Parathyroid adenoma (tissue), 2 donors: ENCODE measurements at regions not wholly inside any gene's neighbourhood (a gene's known extent, or its start where the extent isn't known, plus 50 kb on each side); places are given as distances from the start of the nearest gene placed in this dataset.

Experiments used
- H2AFZ ChIP-seq: fragments of 300-600 bp; sonication (generic); one replicate; pipeline ENCODE4 v1.7.0; 2017; ENCODE audit warnings: antibody characterized with exemption, mild to moderate bottlenecking
- H3K27ac ChIP-seq: fragments of 300-600 bp; sonication (generic); one replicate; pipeline ENCODE4 v1.7.0; 2017
- H3K27me3 ChIP-seq: fragments of 300-600 bp; sonication (generic); one replicate; pipeline ENCODE4 v1.7.0; 2017; ENCODE audit warnings: low read length; ENCODE audit not compliant: control insufficient read depth, insufficient read depth
- H3K36me3 ChIP-seq: fragments of 300-600 bp; sonication (generic); one replicate; pipeline ENCODE4 v1.7.0; 2017; ENCODE audit warnings: low read length; ENCODE audit not compliant: control insufficient read depth, insufficient read depth
- H3K4me1 ChIP-seq: fragments of 300-600 bp; sonication (generic); one replicate; pipeline ENCODE4 v1.7.0; 2017; ENCODE audit warnings: control low read depth
- H3K4me2 ChIP-seq: fragments of 300-600 bp; sonication (generic); one replicate; pipeline ENCODE4 v1.7.0; 2017; ENCODE audit warnings: low read length
- H3K4me3 ChIP-seq: fragments of 300-600 bp; sonication (generic); one replicate; pipeline ENCODE4 v1.7.0; 2017; ENCODE audit warnings: low read depth, low read length
- H3K79me2 ChIP-seq: fragments of 300-600 bp; sonication (generic); one replicate; pipeline ENCODE4 v1.7.0; 2017; ENCODE audit warnings: control low read depth
- H3K9ac ChIP-seq: fragments of 300-600 bp; sonication (generic); one replicate; pipeline ENCODE4 v1.7.0; 2017; ENCODE audit warnings: mild to moderate bottlenecking
- H3K9me3 ChIP-seq: fragments of 300-600 bp; sonication (generic); one replicate; pipeline ENCODE4 v1.7.0; 2017; ENCODE audit warnings: low read length; ENCODE audit not compliant: control insufficient read depth
- CTCF ChIP-seq: fragments of 300-600 bp; sonication (generic); IDR thresholded peaks from one replicate; pipeline ENCODE4 v1.7.0; 2017; ENCODE audit warnings: antibody characterized with exemption, mild to moderate bottlenecking
- donor health status: primary hyperparathyroidism.

- Histone ChIP-seq H3K27me3 (no peaks in the 10 kb centered on the region), H3K9me3 (no peaks in the 10 kb centered on the region), H3K4me3 (no peak overlapping the region), H3K4me2 (no peak overlapping the region), H3K4me1 (no peaks in the 10 kb centered on the region), H3K27ac (no peak overlapping the region), H3K9ac (no peak overlapping the region), H3K36me3 (no peaks in the 10 kb centered on the region), H2AFZ (no peak overlapping the region), H3K79me2 (no peaks in the 10 kb centered on the region)
- no peak for TF ChIP-seq CTCF
Measured at GRCh38 chr4:58453956-58454355, 1343.8 kb upstream of the IGFBP7 start.

DNA sequence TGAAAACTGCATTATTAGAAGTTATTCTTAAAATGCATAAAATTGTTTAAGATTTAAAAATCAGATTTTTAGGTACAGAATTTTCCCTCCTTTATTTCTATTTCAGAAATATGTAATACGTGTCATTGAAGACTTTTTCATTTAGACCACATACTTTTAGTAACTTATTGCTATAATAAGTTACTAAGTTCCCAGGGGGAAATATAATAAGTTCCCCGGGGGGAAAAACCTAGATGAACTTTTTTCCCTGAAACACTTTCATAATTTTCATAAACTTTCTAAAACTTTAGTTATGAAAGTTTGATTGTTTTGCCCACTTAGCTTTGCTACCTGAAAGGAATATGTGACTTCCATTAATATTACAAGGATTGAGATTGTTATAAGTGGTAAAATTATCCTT, 1341.5 kb upstream of the IGFBP7 start:
- Histone ChIP-seq H3K36me3 (no peaks in the 10 kb centered on the region), H3K4me3 (no peak overlapping the region), H3K4me2 (no peak overlapping the region), H3K27me3 (no peaks in the 10 kb centered on the region), H3K9me3 (no peaks in the 10 kb centered on the region), H2AFZ (no peak overlapping the region), H3K4me1 (no peaks in the 10 kb centered on the region), H3K27ac (no peak overlapping the region), H3K9ac (no peak overlapping the region), H3K79me2 (no peaks in the 10 kb centered on the region)
- TF ChIP-seq CTCF: no peak

- no peak overlapping the region for H2AFZ ChIP-seq
- H3K27ac ChIP-seq: no peak overlapping the region
- no peaks in the 10 kb centered on the region for H3K79me2 ChIP-seq
- H3K9ac ChIP-seq: no peak overlapping the region
- H3K36me3 ChIP-seq: no peaks in the 10 kb centered on the region
- no peaks in the 10 kb centered on the region for H3K27me3 ChIP-seq
- no peak overlapping the region for H3K4me3 ChIP-seq
- no peaks in the 10 kb centered on the region for H3K9me3 ChIP-seq
- TF ChIP-seq CTCF: no peak
- no peak overlapping the region for H3K4me2 ChIP-seq
- no peaks in the 10 kb centered on the region for H3K4me1 ChIP-seq
Measured at GRCh38 chr4:58435871-58436270, 1325.7 kb upstream of the IGFBP7 start.

DNA sequence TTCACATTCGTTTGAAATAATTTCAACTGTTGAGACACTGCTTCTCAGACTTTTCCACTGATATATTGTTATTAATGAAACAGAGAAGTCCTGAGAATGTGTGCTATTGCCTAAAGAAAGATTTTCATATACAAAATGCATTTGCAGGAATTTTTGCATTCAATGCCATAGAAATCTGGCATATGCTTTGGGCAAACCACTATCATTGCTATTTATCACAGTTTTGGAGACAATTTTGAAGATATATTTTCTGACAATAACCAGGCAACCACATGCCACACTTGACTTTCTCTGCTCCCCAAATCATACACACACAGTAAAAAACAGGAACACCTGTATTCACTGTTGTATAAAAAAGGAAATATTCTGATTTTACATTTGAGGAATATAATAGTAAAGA, 1303.7 kb upstream of the IGFBP7 start:
- Histone ChIP-seq H3K4me1 (no peaks in the 10 kb centered on the region), H3K9me3 (no peaks in the 10 kb centered on the region), H3K27me3 (no peaks in the 10 kb centered on the region), H3K79me2 (no peaks in the 10 kb centered on the region), H3K4me2 (no peak overlapping the region), H3K4me3 (no peak overlapping the region), H3K36me3 (no peaks in the 10 kb centered on the region), H2AFZ (no peak overlapping the region), H3K9ac (no peak overlapping the region), H3K27ac (no peak overlapping the region)
- TF ChIP-seq CTCF: no peak

- no peak for TF ChIP-seq CTCF
- H3K27ac ChIP-seq: no peak overlapping the region
- no peaks in the 10 kb centered on the region for H3K4me1 ChIP-seq
- H3K4me3 ChIP-seq: no peak overlapping the region
- H3K36me3 ChIP-seq: no peaks in the 10 kb centered on the region
- H3K4me2 ChIP-seq: no peak overlapping the region
- H3K9ac ChIP-seq: no peak overlapping the region
- no peaks in the 10 kb centered on the region for H3K79me2 ChIP-seq
- H2AFZ ChIP-seq: no peak overlapping the region
- no peaks in the 10 kb centered on the region for H3K27me3 ChIP-seq
- no peaks in the 10 kb centered on the region for H3K9me3 ChIP-seq
Measured at GRCh38 chr4:58411904-58412303, 1301.7 kb upstream of the IGFBP7 start.
